H1 (cell line): ENCODE measurements at regions not wholly inside any gene's neighbourhood (a gene's known extent, or its start where the extent isn't known, plus 50 kb on each side); places are given as distances from the start of the nearest gene placed in this dataset.

Experiments used
- CHD1 ChIP-seq: IDR thresholded peaks from 2 replicates; pipeline ENCODE4 v1.6.1; 2012; ENCODE audit warnings: low read depth, low read length, improper control_type of control experiment
- JUND ChIP-seq: IDR thresholded peaks from 2 replicates; pipeline ENCODE4 v1.6.1; 2011; ENCODE audit warnings: mild to moderate bottlenecking, improper control_type of control experiment, low read length
- KDM1A ChIP-seq: fragments of 200-600, 300-600 bp; sonication (generic); IDR thresholded peaks from 2 replicates; pipeline ENCODE4 v1.7.1; 2016; ENCODE audit warnings: mild to moderate bottlenecking, low read length, borderline replicate concordance
- MAX ChIP-seq: IDR thresholded peaks from 2 replicates; pipeline ENCODE4 v1.6.1; 2012; ENCODE audit warnings: inconsistent platforms
- PHF8 ChIP-seq: fragments of 200-600 bp; sonication (generic); conservative IDR thresholded peaks from 2 replicates; pipeline ENCODE4 v1.7.1; 2012; ENCODE audit warnings: low read depth, mild to moderate bottlenecking, inconsistent platforms, low read length, moderate library complexity
- POLR2A ChIP-seq, 2 experiments: IDR thresholded peaks; 1 replicate in 1 of 2; 2 replicates in 1 of 2; pipeline ENCODE4 v1.6.1; 2011; ENCODE audit warnings: low read depth in 2 of 2, low read length in 2 of 2, mild to moderate bottlenecking in 2 of 2; ENCODE audit errors: control extremely low read depth in 1 of 2
- RAD21 ChIP-seq, 2 experiments: IDR thresholded peaks in 1 of 2; conservative IDR thresholded peaks in 1 of 2; 2 replicates each; pipeline ENCODE4 v1.6.1; 2011; ENCODE audit warnings: low read depth in 2 of 2, low read length in 2 of 2, improper control_type of control experiment in 1 of 2, inconsistent platforms in 1 of 2, mild to moderate bottlenecking in 1 of 2, moderate library complexity in 1 of 2
- RFX5 ChIP-seq: IDR thresholded peaks from 2 replicates; pipeline ENCODE4 v1.6.1; 2011; ENCODE audit warnings: low read depth, low read length, improper control_type of control experiment, borderline replicate concordance
- RNF2 ChIP-seq: fragments of 200-900, 300-1000 bp; sonication (generic); IDR thresholded peaks from 2 replicates; pipeline ENCODE4 v1.7.1; 2016; ENCODE audit warnings: borderline replicate concordance, low read depth, mild to moderate bottlenecking, antibody characterized with exemption, low read length; ENCODE audit not compliant: poor library complexity, severe bottlenecking; ENCODE audit errors: missing control alignments
- TF ChIP-seq, protein P1 (sequence below), 3 experiments: IDR thresholded peaks; 1 replicate in 2 of 3; 2 replicates in 1 of 3; pipeline versions ENCODE4 v1.5.1 to v1.6.1; 2011; ENCODE audit warnings: low read length in 3 of 3, mild to moderate bottlenecking in 3 of 3, inconsistent platforms in 2 of 3, low read depth in 1 of 3, moderate library complexity in 1 of 3; ENCODE audit not compliant: insufficient read depth in 1 of 3; ENCODE audit errors: control extremely low read depth in 1 of 3

- no peak for TF ChIP-seq RNF2
- TF ChIP-seq CHD1, result no peak
- no peak for TF ChIP-seq POLR2A (IDR thresholded peaks at IDR 0.05; ENCODE audit: control extremely low read depth in 1 of 2, low read depth in 2 of 2, low read length in 2 of 2)
- TF ChIP-seq, protein P1, sequence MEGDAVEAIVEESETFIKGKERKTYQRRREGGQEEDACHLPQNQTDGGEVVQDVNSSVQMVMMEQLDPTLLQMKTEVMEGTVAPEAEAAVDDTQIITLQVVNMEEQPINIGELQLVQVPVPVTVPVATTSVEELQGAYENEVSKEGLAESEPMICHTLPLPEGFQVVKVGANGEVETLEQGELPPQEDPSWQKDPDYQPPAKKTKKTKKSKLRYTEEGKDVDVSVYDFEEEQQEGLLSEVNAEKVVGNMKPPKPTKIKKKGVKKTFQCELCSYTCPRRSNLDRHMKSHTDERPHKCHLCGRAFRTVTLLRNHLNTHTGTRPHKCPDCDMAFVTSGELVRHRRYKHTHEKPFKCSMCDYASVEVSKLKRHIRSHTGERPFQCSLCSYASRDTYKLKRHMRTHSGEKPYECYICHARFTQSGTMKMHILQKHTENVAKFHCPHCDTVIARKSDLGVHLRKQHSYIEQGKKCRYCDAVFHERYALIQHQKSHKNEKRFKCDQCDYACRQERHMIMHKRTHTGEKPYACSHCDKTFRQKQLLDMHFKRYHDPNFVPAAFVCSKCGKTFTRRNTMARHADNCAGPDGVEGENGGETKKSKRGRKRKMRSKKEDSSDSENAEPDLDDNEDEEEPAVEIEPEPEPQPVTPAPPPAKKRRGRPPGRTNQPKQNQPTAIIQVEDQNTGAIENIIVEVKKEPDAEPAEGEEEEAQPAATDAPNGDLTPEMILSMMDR (IDR thresholded peaks at IDR 0.05; ENCODE audit: control extremely low read depth in 1 of 3, insufficient read depth in 1 of 3, low read depth in 1 of 3, low read length in 3 of 3), result no peak
- no peak for TF ChIP-seq RAD21 (IDR thresholded peaks at IDR 0.05 in 1 of 2, conservative IDR thresholded peaks at IDR 0.05 in 1 of 2; ENCODE audit: low read depth in 2 of 2, low read length in 2 of 2)
- no peak for TF ChIP-seq KDM1A
- TF ChIP-seq JUND, result no peak
- no peak for TF ChIP-seq PHF8
- TF ChIP-seq RFX5, result no peak
- TF ChIP-seq MAX, result no peak
Observed at GRCh38 chr1:62377043-62377562, 57.9 kb upstream of the KANK4 start.
